Mesenchymal stem cell (in vitro differentiated cells and primary cell): ENCODE measurements at regions not wholly inside any gene's neighbourhood (a gene's known extent, or its start where the extent isn't known, plus 50 kb on each side); places are given as distances from the start of the nearest gene placed in this dataset.

ENCODE experiments used
- DNase-seq: peaks from one replicate; pipeline ENCODE4 v3.0.0-alpha.2; 2013
- H2AFZ ChIP-seq: one replicate; pipeline ENCODE4 v1.6.1; 2013; ENCODE audit warnings: low read depth, mild to moderate bottlenecking, control low read depth, inconsistent platforms, low read length, moderate library complexity
- H2AK5ac ChIP-seq: 2 replicates; pipeline ENCODE4 v1.6.1; 2013; ENCODE audit warnings: low read length, moderate library complexity, mild to moderate bottlenecking, inconsistent platforms; ENCODE audit not compliant: severe bottlenecking
- H2BK120ac ChIP-seq: one replicate; pipeline ENCODE4 v1.6.1; 2013; ENCODE audit warnings: low read depth, mild to moderate bottlenecking, inconsistent platforms, low read length, moderate library complexity
- H2BK12ac ChIP-seq, 2 experiments: one replicate each; pipeline ENCODE4 v1.6.1; 2013; ENCODE audit warnings: inconsistent platforms in 2 of 2, low read length in 2 of 2, mild to moderate bottlenecking in 2 of 2, moderate library complexity in 2 of 2, control low read depth in 1 of 2
- H2BK15ac ChIP-seq: one replicate; pipeline ENCODE4 v1.6.1; 2013; ENCODE audit warnings: mild to moderate bottlenecking, low read depth, inconsistent platforms; ENCODE audit not compliant: poor library complexity, severe bottlenecking
- H2BK5ac ChIP-seq: 2 replicates; pipeline ENCODE4 v1.6.1; 2013; ENCODE audit warnings: low read depth, mild to moderate bottlenecking, low read length, control low read depth, inconsistent platforms; ENCODE audit not compliant: poor library complexity, severe bottlenecking
- H3K14ac ChIP-seq, 2 experiments: one replicate each; pipeline ENCODE4 v1.6.1; 2013; ENCODE audit warnings: inconsistent platforms in 2 of 2, low read length in 2 of 2, control low read depth in 1 of 2, mild to moderate bottlenecking in 1 of 2, moderate library complexity in 1 of 2
- H3K18ac ChIP-seq, 2 experiments: one replicate each; pipeline ENCODE4 v1.6.1; 2013; ENCODE audit warnings: inconsistent platforms in 2 of 2, low read length in 2 of 2, control low read depth in 1 of 2, low read depth in 1 of 2, mild to moderate bottlenecking in 1 of 2
- H3K23ac ChIP-seq, 2 experiments: one replicate each; pipeline ENCODE4 v1.6.1; 2013; ENCODE audit warnings: inconsistent platforms in 2 of 2, low read length in 2 of 2, mild to moderate bottlenecking in 2 of 2, moderate library complexity in 2 of 2, control low read depth in 1 of 2
- H3K27ac ChIP-seq: 2 replicates; pipeline ENCODE4 v1.5.1; 2013; ENCODE audit warnings: mild to moderate bottlenecking, moderate library complexity, low read length, control low read depth, inconsistent platforms; ENCODE audit not compliant: poor library complexity, severe bottlenecking
- H3K27me3 ChIP-seq, 2 experiments: 2 replicates each; pipeline versions ENCODE4 v1.6.1 to v1.7.0; 2013; ENCODE audit warnings: low read length in 2 of 2, mild to moderate bottlenecking in 2 of 2, moderate library complexity in 2 of 2, control low read depth in 1 of 2, inconsistent platforms in 1 of 2; ENCODE audit not compliant: control insufficient read depth in 1 of 2, insufficient read depth in 1 of 2
- H3K36me3 ChIP-seq, 2 experiments: 2 replicates each; pipeline versions ENCODE4 v1.6.1 to v1.7.0; 2013; ENCODE audit warnings: low read length in 2 of 2, control low read depth in 1 of 2, inconsistent platforms in 1 of 2, low read depth in 1 of 2, mild to moderate bottlenecking in 1 of 2; ENCODE audit not compliant: insufficient read depth in 2 of 2, control insufficient read depth in 1 of 2
- H3K4ac ChIP-seq, 2 experiments: one replicate each; pipeline ENCODE4 v1.6.1; 2013; ENCODE audit warnings: inconsistent platforms in 2 of 2, low read length in 2 of 2, mild to moderate bottlenecking in 2 of 2, moderate library complexity in 2 of 2, control low read depth in 1 of 2, low read depth in 1 of 2
- H3K4me1 ChIP-seq: 2 replicates; pipeline ENCODE4 v1.6.1; 2013; ENCODE audit warnings: low read depth, low read length, control low read depth; ENCODE audit not compliant: control insufficient read depth, insufficient read depth
- H3K4me2 ChIP-seq: 2 replicates; pipeline ENCODE4 v1.6.1; 2013; ENCODE audit warnings: low read length, mild to moderate bottlenecking, inconsistent platforms; ENCODE audit not compliant: poor library complexity, severe bottlenecking
- H3K4me3 ChIP-seq, 2 experiments: 2 replicates each; pipeline versions ENCODE4 v1.5.1 to v1.7.0; 2013; ENCODE audit warnings: low read length in 2 of 2, mild to moderate bottlenecking in 2 of 2, control low read depth in 1 of 2, low read depth in 1 of 2; ENCODE audit not compliant: insufficient read depth in 1 of 2
- H3K79me1 ChIP-seq: replicated peaks from 2 replicates; pipeline ENCODE4 v1.6.1; 2013; ENCODE audit warnings: mild to moderate bottlenecking, control low read depth, low read length, inconsistent platforms; ENCODE audit not compliant: poor library complexity, severe bottlenecking
- H3K9ac ChIP-seq: 2 replicates; pipeline ENCODE4 v1.7.0; 2013; ENCODE audit warnings: mild to moderate bottlenecking, low read length, moderate library complexity
- H3K9me3 ChIP-seq: 2 replicates; pipeline ENCODE4 v1.7.0; 2013; ENCODE audit warnings: mild to moderate bottlenecking, low read length; ENCODE audit not compliant: control insufficient read depth
- H4K8ac ChIP-seq: one replicate; pipeline ENCODE4 v1.6.1; 2013; ENCODE audit warnings: inconsistent platforms, mild to moderate bottlenecking, low read length, moderate library complexity
- H4K91ac ChIP-seq: one replicate; pipeline ENCODE4 v1.6.1; 2013; ENCODE audit warnings: mild to moderate bottlenecking, low read length, inconsistent platforms
- WGBS: methylation state at CpG from one replicate; pipeline ENCODE4 v1.1.7; 2013; ENCODE audit warnings: mixed read lengths; 5-methylcytosine and 5-hydroxymethylcytosine counted together

GRCh38 chr2:236965841-236966096 is 119.9 kb upstream of the COPS8 start:
- no peaks in the 10 kb centered on the region for H3K79me1 ChIP-seq
- H3K9me3 ChIP-seq: no peaks in the 10 kb centered on the region
- no peak overlapping the region for H2BK5ac ChIP-seq
- H3K27ac ChIP-seq: no peak overlapping the region
- H2AK5ac ChIP-seq: no peak overlapping the region
- no peak overlapping the region for H4K8ac ChIP-seq
- no peak overlapping the region for H3K4me2 ChIP-seq
- H2BK15ac ChIP-seq: no peak overlapping the region
- peaks cover 0 to 6% of the 10 kb centered on the region in 2 experiments for H3K27me3 ChIP-seq
- no peak overlapping the region for H3K14ac ChIP-seq
- no peak overlapping the region for H2BK12ac ChIP-seq
- no peak overlapping the region for H3K9ac ChIP-seq
- WGBS: 89% methylated on average over 1 of the region's 1 CpG
- no peak for DNase-seq
- no peak overlapping the region for H3K4me3 ChIP-seq
- H3K18ac ChIP-seq: no peak overlapping the region
- no peak overlapping the region for H3K4ac ChIP-seq
- H2BK120ac ChIP-seq: no peak overlapping the region
- no peak overlapping the region for H2AFZ ChIP-seq
- H3K4me1 ChIP-seq: no peaks in the 10 kb centered on the region
- no peaks in the 10 kb centered on the region for H3K36me3 ChIP-seq
- no peak overlapping the region for H3K23ac ChIP-seq
- H4K91ac ChIP-seq: no peak overlapping the region

GRCh38 chr2:236967499-236967783 is 118.2 kb upstream of the COPS8 start:
- H3K36me3 ChIP-seq: no peaks in the 10 kb centered on the region
- H3K14ac ChIP-seq: no peak overlapping the region
- H3K4me2 ChIP-seq: no peak overlapping the region
- H3K4me1 ChIP-seq: no peaks in the 10 kb centered on the region
- no peak overlapping the region for H2BK5ac ChIP-seq
- no peak overlapping the region for H2BK120ac ChIP-seq
- H3K79me1 ChIP-seq: no peaks in the 10 kb centered on the region
- H2AK5ac ChIP-seq: no peak overlapping the region
- H2BK15ac ChIP-seq: no peak overlapping the region
- DNase-seq: no peak
- no peak overlapping the region for H4K91ac ChIP-seq
- no peak overlapping the region for H2AFZ ChIP-seq
- H2BK12ac ChIP-seq: no peak overlapping the region
- H3K4ac ChIP-seq: no peak overlapping the region
- no peak overlapping the region for H3K4me3 ChIP-seq
- H3K27me3 ChIP-seq: peaks cover 0 to 14% of the 10 kb centered on the region in 2 experiments
- no peaks in the 10 kb centered on the region for H3K9me3 ChIP-seq
- H3K27ac ChIP-seq: no peak overlapping the region
- WGBS: 74% methylated on average over 4 of the region's 4 CpGs
- no peak overlapping the region for H3K9ac ChIP-seq
- no peak overlapping the region for H4K8ac ChIP-seq
- no peak overlapping the region for H3K18ac ChIP-seq
- H3K23ac ChIP-seq: no peak overlapping the region

GRCh38 chr2:236968101-236968879 is 117.4 kb upstream of the COPS8 start:
- Histone ChIP-seq H3K4me3 (no peak overlapping the region), H2AFZ (no peak overlapping the region)
- WGBS: 62% methylated on average over 9 of the region's 10 CpGs

GRCh38 chr2:236968880-236969534 is 116.7 kb upstream of the COPS8 start:
- Histone ChIP-seq H3K36me3 (no peaks in the 10 kb centered on the region), H3K27ac (no peak overlapping the region), H3K14ac (no peak overlapping the region), H2AK5ac (no peak overlapping the region), H2BK12ac (no peak overlapping the region), H4K8ac (no peak overlapping the region), H3K27me3 (peaks cover 0 to 26% of the 10 kb centered on the region in 2 experiments), H2BK15ac (no peak overlapping the region), H3K9ac (no peak overlapping the region), H3K4me3 (no peak overlapping the region), H2AFZ (no peak overlapping the region), H3K18ac (no peak overlapping the region), H3K23ac (no peak overlapping the region), H3K4me1 (no peaks in the 10 kb centered on the region), H4K91ac (no peak overlapping the region), H2BK5ac (no peak overlapping the region), H3K79me1 (no peaks in the 10 kb centered on the region), H2BK120ac (no peak overlapping the region), H3K9me3 (no peaks in the 10 kb centered on the region), H3K4me2 (no peak overlapping the region), H3K4ac (no peak overlapping the region)
- no peak for DNase-seq
- 79% methylated on average over 10 of the region's 10 CpGs for WGBS

More at GRCh38 chr2:236968101-236968879, 117.4 kb upstream of the COPS8 start:
- Histone ChIP-seq H3K9me3 (no peaks in the 10 kb centered on the region), H2AK5ac (no peak overlapping the region), H4K8ac (no peak overlapping the region), H3K36me3 (no peaks in the 10 kb centered on the region), H3K27me3 (peaks cover 0 to 21% of the 10 kb centered on the region in 2 experiments), H3K14ac (no peak overlapping the region), H3K4me1 (no peaks in the 10 kb centered on the region), H3K9ac (no peak overlapping the region), H3K23ac (no peak overlapping the region), H2BK12ac (no peak overlapping the region), H3K27ac (no peak overlapping the region), H2BK15ac (no peak overlapping the region), H3K4ac (no peak overlapping the region), H2BK120ac (no peak overlapping the region), H4K91ac (no peak overlapping the region), H3K4me2 (no peak overlapping the region), H2BK5ac (no peak overlapping the region), H3K79me1 (no peaks in the 10 kb centered on the region), H3K18ac (no peak overlapping the region)
- DNase-seq: no peak
